Trophoblast cell (in vitro differentiated cells and primary cell): ENCODE measurements at regions not wholly inside any gene's neighbourhood (a gene's known extent, or its start where the extent isn't known, plus 50 kb on each side); places are given as distances from the start of the nearest gene placed in this dataset.

Experiments used
- DNase-seq, 2 donors: peaks; one replicate each; pipeline ENCODE4 v3.0.0-alpha.2; 2016
- H2AFZ ChIP-seq: 2 replicates; pipeline ENCODE4 v1.6.1; 2013; ENCODE audit warnings: low read length, moderate library complexity, mild to moderate bottlenecking; ENCODE audit not compliant: insufficient read depth, poor library complexity
- H2AK5ac ChIP-seq: 2 replicates; pipeline ENCODE4 v1.6.1; 2013; ENCODE audit warnings: mild to moderate bottlenecking, low read length
- H2BK120ac ChIP-seq: 2 replicates; pipeline ENCODE4 v1.6.1; 2013; ENCODE audit warnings: low read length, mild to moderate bottlenecking, moderate library complexity; ENCODE audit not compliant: insufficient read depth, poor library complexity
- H2BK12ac ChIP-seq: 2 replicates; pipeline ENCODE4 v1.6.1; 2013; ENCODE audit warnings: mild to moderate bottlenecking, low read length, moderate library complexity
- H2BK5ac ChIP-seq: 2 replicates; pipeline ENCODE4 v1.6.1; 2013; ENCODE audit warnings: low read length, low read depth, moderate library complexity, mild to moderate bottlenecking; ENCODE audit not compliant: poor library complexity
- H3K14ac ChIP-seq: 2 replicates; pipeline ENCODE4 v1.6.1; 2013; ENCODE audit warnings: mild to moderate bottlenecking, low read length
- H3K18ac ChIP-seq: 2 replicates; pipeline ENCODE4 v1.6.1; 2013; ENCODE audit warnings: mild to moderate bottlenecking, low read length
- H3K23ac ChIP-seq: 2 replicates; pipeline ENCODE4 v1.6.1; 2013; ENCODE audit warnings: low read length
- H3K27ac ChIP-seq: 2 replicates; pipeline ENCODE4 v1.5.1; 2013; ENCODE audit warnings: low read depth, mild to moderate bottlenecking, inconsistent platforms, low read length, moderate library complexity
- H3K27me3 ChIP-seq: 2 replicates; pipeline ENCODE4 v1.6.1; 2013; ENCODE audit warnings: inconsistent platforms, mild to moderate bottlenecking, low read length, moderate library complexity; ENCODE audit not compliant: insufficient read depth
- H3K36me3 ChIP-seq, 2 experiments: 1 replicate in 1 of 2; 2 replicates in 1 of 2; pipeline ENCODE4 v1.6.1; 2013; ENCODE audit warnings: low read length in 2 of 2, mild to moderate bottlenecking in 2 of 2, moderate library complexity in 1 of 2; ENCODE audit not compliant: insufficient read depth in 2 of 2, control insufficient read depth in 1 of 2
- H3K4ac ChIP-seq: 2 replicates; pipeline ENCODE4 v1.6.1; 2013; ENCODE audit warnings: low read depth, mild to moderate bottlenecking, low read length, moderate library complexity
- H3K4me1 ChIP-seq, 2 experiments: 1 replicate in 1 of 2; 2 replicates in 1 of 2; pipeline ENCODE4 v1.6.1; 2013; ENCODE audit warnings: low read length in 2 of 2, mild to moderate bottlenecking in 2 of 2, moderate library complexity in 1 of 2; ENCODE audit not compliant: insufficient read depth in 2 of 2, control insufficient read depth in 1 of 2
- H3K4me2 ChIP-seq: 2 replicates; pipeline ENCODE4 v1.6.1; 2013; ENCODE audit warnings: inconsistent platforms, mild to moderate bottlenecking, low read length, moderate library complexity
- H3K4me3 ChIP-seq: 2 replicates; pipeline ENCODE4 v1.5.1; 2013; ENCODE audit warnings: mild to moderate bottlenecking, low read depth, low read length, inconsistent platforms
- H3K79me1 ChIP-seq: one replicate; pipeline ENCODE4 v1.6.1; 2013; ENCODE audit warnings: low read length
- H3K79me2 ChIP-seq: 2 replicates; pipeline ENCODE4 v1.6.1; 2013; ENCODE audit warnings: low read length, mild to moderate bottlenecking; ENCODE audit not compliant: control insufficient read depth, insufficient read depth, poor library complexity
- H3K9ac ChIP-seq: 2 replicates; pipeline ENCODE4 v1.6.1; 2013; ENCODE audit warnings: mild to moderate bottlenecking, low read length
- H3K9me3 ChIP-seq: 2 replicates; pipeline ENCODE4 v1.6.1; 2013; ENCODE audit warnings: low read depth, mild to moderate bottlenecking, control low read depth, inconsistent platforms, low read length; ENCODE audit not compliant: insufficient read depth
- H4K12ac ChIP-seq: 2 replicates; pipeline ENCODE4 v1.6.1; 2013; ENCODE audit warnings: low read depth, mild to moderate bottlenecking, low read length, moderate library complexity
- H4K8ac ChIP-seq: 2 replicates; pipeline ENCODE4 v1.6.1; 2013; ENCODE audit warnings: low read depth, mild to moderate bottlenecking, low read length, moderate library complexity
- H4K91ac ChIP-seq: one replicate; pipeline ENCODE4 v1.6.1; 2013; ENCODE audit warnings: low read depth, mild to moderate bottlenecking, low read length, moderate library complexity
- WGBS: extraction: QIAGEN DNeasy Blood & Tissue Kit; methylation state at CpG from one replicate; pipeline ENCODE4 v1.1.7; 2013; ENCODE audit warnings: missing lambda C conversion rate; ENCODE audit not compliant: insufficient read length, insufficient coverage; ENCODE audit errors: extremely low coverage; 5-methylcytosine and 5-hydroxymethylcytosine counted together

DNA sequence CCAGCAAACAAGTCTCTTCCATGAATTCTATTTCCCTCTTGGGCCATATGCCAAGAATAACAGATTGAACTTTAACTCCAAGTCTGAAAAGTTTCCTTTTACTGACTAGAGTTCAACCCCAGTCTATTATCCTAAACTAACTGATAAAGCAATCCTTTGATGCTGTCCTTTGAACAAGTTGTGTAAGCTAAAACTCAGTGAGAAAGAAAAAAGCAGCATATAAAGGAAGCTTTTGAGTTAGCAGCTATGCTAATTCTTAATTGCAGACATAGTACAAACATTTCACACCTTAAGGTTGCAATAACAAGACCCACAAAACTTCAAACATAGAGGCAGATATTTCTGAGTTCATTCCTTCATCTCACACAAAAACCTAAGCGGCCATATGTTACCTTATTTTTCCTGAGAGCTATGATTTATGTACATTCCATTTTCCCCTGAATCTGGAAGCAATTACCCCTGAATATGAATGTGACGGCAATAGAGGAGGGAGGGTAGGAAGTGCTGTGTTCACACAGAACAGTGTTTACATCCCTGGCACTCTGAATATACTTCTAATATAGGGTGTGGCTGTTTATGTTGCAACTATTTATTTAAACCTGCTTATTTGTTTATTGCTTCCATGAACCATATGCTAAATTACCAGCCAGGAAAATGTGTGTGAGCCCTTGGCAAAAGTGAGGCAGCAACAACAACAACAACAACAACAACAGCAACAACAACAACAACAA, 180.6 kb downstream of the IRS1 start:
- Histone ChIP-seq H3K4me2 (no peak overlapping the region), H2BK120ac (no peak overlapping the region), H3K27ac (no peak overlapping the region)

DNA sequence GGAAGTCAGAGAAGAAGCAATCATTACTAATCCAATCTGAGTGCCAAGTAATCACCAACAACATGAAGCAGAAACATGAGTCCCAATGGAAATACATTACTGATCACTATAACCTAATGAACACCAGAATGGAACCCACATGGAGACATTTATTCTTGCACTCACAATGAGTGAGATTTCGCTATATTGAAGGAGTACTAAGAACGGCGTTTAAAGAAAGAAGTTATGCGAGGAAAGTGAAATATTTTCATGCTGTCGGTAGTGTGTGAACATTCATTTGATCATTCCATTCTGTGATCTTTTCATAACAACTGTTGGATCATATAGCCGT, 181.1 kb downstream of the IRS1 start:
- no peak overlapping the region for H3K23ac ChIP-seq
- H3K27me3 ChIP-seq, result no peaks in the 10 kb centered on the region
- no peak overlapping the region for H2BK12ac ChIP-seq
- H3K4ac ChIP-seq, result no peak overlapping the region
- WGBS, result 100% methylated on average over 4 of the region's 6 CpGs
- H3K9me3 ChIP-seq, result no peaks in the 10 kb centered on the region
- no peak for DNase-seq
- H3K4me3 ChIP-seq, result no peak overlapping the region
- H4K91ac ChIP-seq, result no peak overlapping the region
- no peak overlapping the region for H2AFZ ChIP-seq
- H3K9ac ChIP-seq, result no peak overlapping the region
- H3K79me1 ChIP-seq, result no peaks in the 10 kb centered on the region
- no peak overlapping the region for H2AK5ac ChIP-seq
- no peaks in the 10 kb centered on the region for H3K4me1 ChIP-seq
- H3K79me2 ChIP-seq, result no peaks in the 10 kb centered on the region
- H2BK120ac ChIP-seq, result no peak overlapping the region
- no peaks in the 10 kb centered on the region for H3K36me3 ChIP-seq
- no peak overlapping the region for H3K14ac ChIP-seq
- H3K18ac ChIP-seq, result no peak overlapping the region
- H3K4me2 ChIP-seq, result no peak overlapping the region
- no peak overlapping the region for H2BK5ac ChIP-seq
- H3K27ac ChIP-seq, result no peak overlapping the region
- no peak overlapping the region for H4K12ac ChIP-seq
- no peak overlapping the region for H4K8ac ChIP-seq

More for the DNA sequence above, 180.6 kb downstream of the IRS1 start:
- Histone ChIP-seq H4K91ac (no peak overlapping the region), H4K8ac (no peak overlapping the region), H3K14ac (no peak overlapping the region), H4K12ac (no peak overlapping the region), H3K4ac (no peak overlapping the region), H2AK5ac (no peak overlapping the region), H3K18ac (no peak overlapping the region), H2BK12ac (no peak overlapping the region), H2AFZ (no peak overlapping the region), H3K79me1 (no peaks in the 10 kb centered on the region), H3K4me1 (peaks cover 0 to 2% of the 10 kb centered on the region in 2 experiments), H2BK5ac (no peak overlapping the region), H3K79me2 (no peaks in the 10 kb centered on the region), H3K4me3 (no peak overlapping the region), H3K9me3 (no peaks in the 10 kb centered on the region), H3K36me3 (no peaks in the 10 kb centered on the region), H3K9ac (no peak overlapping the region), H3K23ac (no peak overlapping the region), H3K27me3 (no peaks in the 10 kb centered on the region)
- WGBS, result no CpG with 5 or more reads among the region's 2 CpGs
- DNase-seq, result no peak

DNA sequence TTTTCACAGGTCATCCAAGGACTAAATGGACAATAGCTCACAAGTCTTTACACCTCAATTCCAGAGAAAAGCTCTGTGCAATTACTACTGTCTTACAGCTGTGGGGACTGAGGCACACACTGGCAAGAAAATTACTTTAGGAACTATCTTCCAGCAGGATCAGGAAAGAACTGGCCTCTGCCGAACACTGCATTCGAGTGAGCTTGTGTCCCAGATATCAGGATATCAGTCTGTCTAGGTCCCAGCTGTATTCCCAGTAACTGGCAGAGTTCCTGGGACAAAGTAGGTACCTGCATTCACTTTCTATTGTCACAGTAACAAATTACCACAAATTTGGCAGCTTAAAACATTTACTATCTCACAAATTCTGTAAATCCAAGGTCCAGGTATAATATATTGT, 183.7 kb downstream of the IRS1 start:
- WGBS, result no CpG with 5 or more reads among the region's 2 CpGs
- no peak overlapping the region for H2BK120ac ChIP-seq
- peaks cover 2% of the 10 kb centered on the region for H3K79me1 ChIP-seq
- no peaks in the 10 kb centered on the region for H3K36me3 ChIP-seq
- H3K23ac ChIP-seq, result no peak overlapping the region
- H3K4me3 ChIP-seq, result no peak overlapping the region
- H2AK5ac ChIP-seq, result no peak overlapping the region
- H3K9me3 ChIP-seq, result no peaks in the 10 kb centered on the region
- no peak overlapping the region for H3K9ac ChIP-seq
- no peak overlapping the region for H3K4ac ChIP-seq
- no peak overlapping the region for H4K12ac ChIP-seq
- H3K18ac ChIP-seq, result no peak overlapping the region
- DNase-seq, result no peak
- no peaks in the 10 kb centered on the region for H3K79me2 ChIP-seq
- H3K14ac ChIP-seq, result no peak overlapping the region
- no peak overlapping the region for H3K27ac ChIP-seq
- no peaks in the 10 kb centered on the region for H3K27me3 ChIP-seq
- no peak overlapping the region for H4K8ac ChIP-seq
- no peak overlapping the region for H2AFZ ChIP-seq
- no peaks in the 10 kb centered on the region for H3K4me1 ChIP-seq
- no peak overlapping the region for H3K4me2 ChIP-seq
- H2BK5ac ChIP-seq, result no peak overlapping the region
- H2BK12ac ChIP-seq, result no peak overlapping the region
- no peak overlapping the region for H4K91ac ChIP-seq

DNA sequence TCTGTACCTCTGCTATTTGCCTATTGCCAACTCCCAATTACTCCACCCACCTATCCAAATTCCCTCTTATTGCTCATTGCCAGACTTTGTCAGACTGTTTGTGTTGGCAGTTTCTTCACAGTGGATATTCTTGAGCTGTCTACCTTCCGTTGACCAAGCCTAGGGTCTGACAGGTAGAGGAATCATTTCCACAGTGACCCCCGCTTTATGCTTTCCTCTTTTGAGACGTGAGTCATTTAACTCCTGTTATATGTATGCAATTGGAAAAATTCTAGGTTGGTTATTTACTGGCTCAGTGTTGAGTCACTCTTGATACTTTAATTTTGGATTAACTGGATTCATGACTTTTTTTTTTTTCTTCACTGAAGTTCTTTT, 187.7 kb downstream of the IRS1 start:
- no peak overlapping the region for H3K4me2 ChIP-seq
- no peak overlapping the region for H3K23ac ChIP-seq
- H2AK5ac ChIP-seq, result no peak overlapping the region
- no peak overlapping the region for H2AFZ ChIP-seq
- H3K27ac ChIP-seq, result no peak overlapping the region
- no peak for DNase-seq
- H3K4me3 ChIP-seq, result no peak overlapping the region
- no peaks in the 10 kb centered on the region for H3K27me3 ChIP-seq
- H3K4me1 ChIP-seq, result no peaks in the 10 kb centered on the region
- H3K4ac ChIP-seq, result no peak overlapping the region
- no peak overlapping the region for H3K14ac ChIP-seq
- H2BK12ac ChIP-seq, result no peak overlapping the region
- peaks cover 2% of the 10 kb centered on the region for H3K79me1 ChIP-seq
- H4K12ac ChIP-seq, result no peak overlapping the region
- no peak overlapping the region for H3K9ac ChIP-seq
- H3K18ac ChIP-seq, result no peak overlapping the region
- H4K91ac ChIP-seq, result no peak overlapping the region
- no peaks in the 10 kb centered on the region for H3K36me3 ChIP-seq
- H4K8ac ChIP-seq, result no peak overlapping the region
- no peak overlapping the region for H2BK5ac ChIP-seq
- no peak overlapping the region for H2BK120ac ChIP-seq
- H3K9me3 ChIP-seq, result no peaks in the 10 kb centered on the region
- H3K79me2 ChIP-seq, result no peaks in the 10 kb centered on the region
- no CpG with 5 or more reads among the region's 3 CpGs for WGBS
